ENCODE measurements at regions not wholly inside any gene's neighbourhood (a gene's known extent, or its start where the extent isn't known, plus 50 kb on each side); places are given as distances from the start of the nearest gene placed in this dataset.

DNA sequence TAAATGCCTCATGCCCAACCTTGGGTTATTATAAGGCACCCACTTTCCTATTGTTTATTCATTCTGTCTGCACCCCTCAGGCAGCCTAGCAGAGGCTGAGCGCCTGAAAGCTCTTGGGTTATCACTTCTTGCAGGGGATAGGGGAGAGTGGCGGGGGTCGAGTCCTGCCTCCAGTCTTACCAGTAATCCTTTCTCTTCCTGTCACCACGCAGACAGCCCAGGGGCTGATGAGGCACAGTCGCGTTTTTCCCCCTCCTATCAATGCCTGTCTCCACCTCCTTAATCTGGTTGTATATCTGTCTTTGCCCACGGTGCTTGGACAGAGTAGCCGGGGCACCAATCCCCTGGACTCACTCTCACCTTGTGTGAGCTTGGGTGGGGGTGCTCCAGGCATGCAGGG is 733.1 kb downstream of the MATN1 start:
- Histone ChIP-seq H3F3A (ENCODE audit: low read depth) (no peaks in the 10 kb centered on the region), H3K27ac (no peak overlapping the region), H3K27me3 (no peaks in the 10 kb centered on the region), H3K79me2 (ENCODE audit: low read depth) (no peaks in the 10 kb centered on the region), H3K4me1 (no peaks in the 10 kb centered on the region), H3K4me2 (no peak overlapping the region), H3K9ac (no peak overlapping the region), H3K4me3 (no peak overlapping the region), H4K20me1 (ENCODE audit: low read depth) (no peaks in the 10 kb centered on the region), H2AFZ (replicated peaks) (no peak overlapping the region), H3K9me3 (ENCODE audit: low read depth) (no peaks in the 10 kb centered on the region), H3K36me3 (peaks cover 5% of the 10 kb centered on the region)
- Mint-ChIP-seq H3K27me3 (ENCODE audit: insufficient read depth, low read depth) (no peaks in the 10 kb centered on the region), H3K9me3 (peaks cover 11% of the 10 kb centered on the region), H3K4me1 (peaks cover 5% of the 10 kb centered on the region), H3K4me3 (no peak overlapping the region), H3K27ac (no peak overlapping the region), H3K36me3 (no peaks in the 10 kb centered on the region)
- TF ChIP-seq EZH2 (IDR thresholded peaks at IDR 0.05) (no peak), EZH2phosphoT487 (IDR thresholded peaks at IDR 0.05) (no peak)
- TF ChIP-seq, protein P1, sequence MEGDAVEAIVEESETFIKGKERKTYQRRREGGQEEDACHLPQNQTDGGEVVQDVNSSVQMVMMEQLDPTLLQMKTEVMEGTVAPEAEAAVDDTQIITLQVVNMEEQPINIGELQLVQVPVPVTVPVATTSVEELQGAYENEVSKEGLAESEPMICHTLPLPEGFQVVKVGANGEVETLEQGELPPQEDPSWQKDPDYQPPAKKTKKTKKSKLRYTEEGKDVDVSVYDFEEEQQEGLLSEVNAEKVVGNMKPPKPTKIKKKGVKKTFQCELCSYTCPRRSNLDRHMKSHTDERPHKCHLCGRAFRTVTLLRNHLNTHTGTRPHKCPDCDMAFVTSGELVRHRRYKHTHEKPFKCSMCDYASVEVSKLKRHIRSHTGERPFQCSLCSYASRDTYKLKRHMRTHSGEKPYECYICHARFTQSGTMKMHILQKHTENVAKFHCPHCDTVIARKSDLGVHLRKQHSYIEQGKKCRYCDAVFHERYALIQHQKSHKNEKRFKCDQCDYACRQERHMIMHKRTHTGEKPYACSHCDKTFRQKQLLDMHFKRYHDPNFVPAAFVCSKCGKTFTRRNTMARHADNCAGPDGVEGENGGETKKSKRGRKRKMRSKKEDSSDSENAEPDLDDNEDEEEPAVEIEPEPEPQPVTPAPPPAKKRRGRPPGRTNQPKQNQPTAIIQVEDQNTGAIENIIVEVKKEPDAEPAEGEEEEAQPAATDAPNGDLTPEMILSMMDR (IDR thresholded peaks at IDR 0.05) = no peak
- DNase-seq (ENCODE audit: low spot score) = no peak

DNA sequence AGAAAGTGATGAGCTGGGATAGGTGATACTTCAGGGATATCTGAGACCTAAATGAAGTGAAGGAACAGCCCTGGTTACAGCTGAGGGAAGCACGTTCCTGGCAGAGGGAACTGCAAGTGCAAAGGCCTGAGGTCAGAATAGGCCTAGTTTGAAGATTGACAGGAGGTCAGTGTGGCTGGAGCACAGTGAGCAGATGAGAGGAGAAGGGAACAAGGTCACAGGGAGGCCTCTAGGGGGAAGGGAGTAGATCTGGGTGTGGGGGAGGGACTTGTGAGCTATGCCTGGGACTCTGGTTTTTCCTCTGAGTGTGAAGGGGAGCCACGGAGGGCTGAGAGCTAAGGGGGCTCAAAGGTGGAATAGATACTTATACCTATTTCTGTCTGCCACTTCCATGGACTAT is 736.4 kb downstream of the MATN1 start:
- peaks cover 2% of the 10 kb centered on the region for H3K36me3 Mint-ChIP-seq
- Histone ChIP-seq H3K27ac (no peak overlapping the region), H3K4me2 (no peak overlapping the region), H3K9ac (no peak overlapping the region), H3K36me3 (no peaks in the 10 kb centered on the region), H3K79me2 (ENCODE audit: low read depth) (no peaks in the 10 kb centered on the region), H3F3A (ENCODE audit: low read depth) (peaks cover 10% of the 10 kb centered on the region), H4K20me1 (ENCODE audit: low read depth) (no peaks in the 10 kb centered on the region), H3K4me1 (peaks cover 15% of the 10 kb centered on the region), H2AFZ (replicated peaks) (no peak overlapping the region), H3K27me3 (no peaks in the 10 kb centered on the region), H3K9me3 (ENCODE audit: low read depth) (no peaks in the 10 kb centered on the region), H3K4me3 (no peak overlapping the region)
- no peak for DNase-seq (ENCODE audit: low spot score)
- peaks cover 2% of the 10 kb centered on the region for H3K27me3 Mint-ChIP-seq (ENCODE audit: insufficient read depth, low read depth)
- H3K4me3 Mint-ChIP-seq = no peak overlapping the region
- H3K27ac Mint-ChIP-seq = no peak overlapping the region
- H3K4me1 Mint-ChIP-seq = peaks cover 24% of the 10 kb centered on the region
- no peaks in the 10 kb centered on the region for H3K9me3 Mint-ChIP-seq
- TF ChIP-seq EZH2phosphoT487 (IDR thresholded peaks at IDR 0.05) (no peak), EZH2 (IDR thresholded peaks at IDR 0.05) (no peak)
- TF ChIP-seq, protein P1 (IDR thresholded peaks at IDR 0.05) = no peak

DNA sequence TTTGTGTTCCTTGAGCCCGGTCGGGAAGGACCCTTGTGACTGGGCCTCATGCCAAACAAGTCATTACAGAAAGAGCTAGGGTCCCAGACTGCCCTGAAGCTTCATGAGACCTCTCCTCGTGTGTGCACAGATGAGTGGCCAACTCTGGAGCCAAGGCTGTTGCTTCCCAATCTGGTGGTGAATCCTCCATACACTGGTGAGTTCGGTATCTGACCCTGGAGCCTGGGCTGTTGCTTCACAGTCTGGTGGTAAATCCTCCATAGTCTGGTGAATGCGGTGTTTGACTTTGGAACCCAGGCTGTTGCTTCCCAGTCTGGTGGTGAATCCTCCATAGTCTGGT is 737.8 kb downstream of the MATN1 start:
- Histone ChIP-seq H3F3A (ENCODE audit: low read depth) (peaks cover 10% of the 10 kb centered on the region), H3K9ac (no peak overlapping the region), H4K20me1 (ENCODE audit: low read depth) (no peaks in the 10 kb centered on the region), H3K4me1 (peaks cover 15% of the 10 kb centered on the region), H3K27ac (no peak overlapping the region), H3K36me3 (no peaks in the 10 kb centered on the region), H3K4me3 (no peak overlapping the region), H2AFZ (replicated peaks) (no peak overlapping the region), H3K79me2 (ENCODE audit: low read depth) (no peaks in the 10 kb centered on the region), H3K4me2 (no peak overlapping the region), H3K9me3 (ENCODE audit: low read depth) (no peaks in the 10 kb centered on the region), H3K27me3 (no peaks in the 10 kb centered on the region)
- Mint-ChIP-seq H3K4me3 (no peak overlapping the region), H3K9me3 (no peaks in the 10 kb centered on the region), H3K36me3 (peaks cover 2% of the 10 kb centered on the region), H3K27me3 (ENCODE audit: insufficient read depth, low read depth) (peaks cover 2% of the 10 kb centered on the region), H3K27ac (no peak overlapping the region), H3K4me1 (peaks cover 30% of the 10 kb centered on the region)
- TF ChIP-seq, protein P1 (IDR thresholded peaks at IDR 0.05) = no peak
- TF ChIP-seq EZH2phosphoT487 (IDR thresholded peaks at IDR 0.05) = no peak
- TF ChIP-seq EZH2 (IDR thresholded peaks at IDR 0.05) = no peak
- DNase-seq (ENCODE audit: low spot score) = no peak

All from neural progenitor cell (in vitro differentiated cells).